ENCODE measurements at regions not wholly inside any gene's neighbourhood (a gene's known extent, or its start where the extent isn't known, plus 50 kb on each side); places are given as distances from the start of the nearest gene placed in this dataset.

- TF ChIP-seq CTCF (IDR thresholded peaks at IDR 0.05): no peak
- TF ChIP-seq EZH2 (IDR thresholded peaks at IDR 0.05; ENCODE audit: borderline replicate concordance, insufficient read depth, low read depth, low read length, poor library complexity, severe bottlenecking): no peak
Observed at GRCh38 chr10:107899502-107900062, 735.1 kb upstream of the SORCS1 start.

Data from B cell (primary cell).